ENCODE measurements at regions not wholly inside any gene's neighbourhood (a gene's known extent, or its start where the extent isn't known, plus 50 kb on each side); places are given as distances from the start of the nearest gene placed in this dataset.

DNA sequence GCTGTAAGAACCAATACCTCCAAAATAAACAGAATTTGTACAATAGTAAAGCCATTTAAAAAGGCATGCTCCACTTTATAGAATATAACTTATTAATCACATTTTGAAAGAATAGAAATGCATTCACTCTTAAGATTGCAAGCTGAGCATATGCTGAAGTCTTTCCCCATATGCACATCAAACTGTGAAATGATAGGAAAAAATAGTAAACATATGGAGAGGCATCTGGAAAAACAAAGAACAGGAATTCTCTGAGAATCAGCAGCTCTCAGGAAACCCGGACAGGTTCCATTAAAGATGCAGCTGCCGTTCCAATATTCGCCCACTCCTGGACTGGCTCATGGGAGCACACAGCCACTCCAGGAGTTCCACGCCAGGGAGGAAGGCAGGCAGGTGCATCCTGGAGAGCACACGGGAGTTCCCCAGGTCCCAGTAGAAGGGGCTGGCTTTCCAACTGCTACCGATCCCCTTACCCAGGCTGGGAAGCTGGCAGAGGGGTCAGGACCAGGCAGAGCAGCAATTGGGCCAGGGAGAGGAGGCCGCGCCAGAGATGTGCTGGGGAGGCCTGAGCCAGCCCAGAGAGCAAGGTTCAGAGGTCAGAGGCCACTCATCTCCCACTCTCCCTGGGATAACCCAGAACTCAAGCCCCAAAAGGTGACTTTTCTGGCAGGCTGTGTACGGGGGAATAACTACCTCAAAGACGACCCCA, 111.1 kb downstream of the DLL1 start:
- H3K27me3 ChIP-seq: no peaks in the 10 kb centered on the region
- H3K4me3 ChIP-seq: no peak overlapping the region
- H3K27ac ChIP-seq: no peak overlapping the region
- H3K9me3 ChIP-seq: no peaks in the 10 kb centered on the region
- no peaks in the 10 kb centered on the region for H3K36me3 ChIP-seq
- intact Hi-C loops (cut with DNase I): no loop called here
- TF ChIP-seq POLR2A (IDR thresholded peaks at IDR 0.05): no peak
- TF ChIP-seq POLR2AphosphoS5 (IDR thresholded peaks at IDR 0.05): no peak
- TF ChIP-seq EP300 (IDR thresholded peaks at IDR 0.05): no peak
- no peak for TF ChIP-seq CTCF (IDR thresholded peaks at IDR 0.05)
- WGBS, 2 donors: 75 to 90% methylated on average over 10 of the region's 10 CpGs
- no peak for DNase-seq
- no peaks in the 10 kb centered on the region for H3K4me1 ChIP-seq

GRCh38 chr6:170178561-170179477, 112.1 kb downstream of the DLL1 start:
- no peak for TF ChIP-seq CTCF (IDR thresholded peaks at IDR 0.05)
- no peak for TF ChIP-seq EP300 (IDR thresholded peaks at IDR 0.05)
- no peak for TF ChIP-seq POLR2AphosphoS5 (IDR thresholded peaks at IDR 0.05)
- no peak for TF ChIP-seq POLR2A (IDR thresholded peaks at IDR 0.05)
- H3K27ac ChIP-seq: no peak overlapping the region
- H3K9me3 ChIP-seq: no peaks in the 10 kb centered on the region
- intact Hi-C loops (cut with DNase I): no loop called here
- DNase-seq: peak; percentile 66
- H3K4me1 ChIP-seq: no peaks in the 10 kb centered on the region
- no peak overlapping the region for H3K4me3 ChIP-seq
- no peaks in the 10 kb centered on the region for H3K27me3 ChIP-seq
- 36 to 78% methylated on average over 30 of the region's 30 CpGs for WGBS, 2 donors
- H3K36me3 ChIP-seq: no peaks in the 10 kb centered on the region

GRCh38 chr6:170177772-170178560, 112.9 kb downstream of the DLL1 start:
- Histone ChIP-seq H3K4me3 (no peak overlapping the region), H3K27me3 (no peaks in the 10 kb centered on the region), H3K27ac (no peak overlapping the region), H3K36me3 (no peaks in the 10 kb centered on the region), H3K9me3 (no peaks in the 10 kb centered on the region), H3K4me1 (no peaks in the 10 kb centered on the region)
- TF ChIP-seq POLR2A (IDR thresholded peaks at IDR 0.05) (no peak), EP300 (IDR thresholded peaks at IDR 0.05) (no peak), POLR2AphosphoS5 (IDR thresholded peaks at IDR 0.05) (no peak), CTCF (IDR thresholded peaks at IDR 0.05) (no peak)
- peak; percentile 63 for DNase-seq
- intact Hi-C loops (cut with DNase I): no loop called here
- WGBS, 2 donors: 79 to 89% methylated on average over 26 of the region's 26 CpGs

DNA sequence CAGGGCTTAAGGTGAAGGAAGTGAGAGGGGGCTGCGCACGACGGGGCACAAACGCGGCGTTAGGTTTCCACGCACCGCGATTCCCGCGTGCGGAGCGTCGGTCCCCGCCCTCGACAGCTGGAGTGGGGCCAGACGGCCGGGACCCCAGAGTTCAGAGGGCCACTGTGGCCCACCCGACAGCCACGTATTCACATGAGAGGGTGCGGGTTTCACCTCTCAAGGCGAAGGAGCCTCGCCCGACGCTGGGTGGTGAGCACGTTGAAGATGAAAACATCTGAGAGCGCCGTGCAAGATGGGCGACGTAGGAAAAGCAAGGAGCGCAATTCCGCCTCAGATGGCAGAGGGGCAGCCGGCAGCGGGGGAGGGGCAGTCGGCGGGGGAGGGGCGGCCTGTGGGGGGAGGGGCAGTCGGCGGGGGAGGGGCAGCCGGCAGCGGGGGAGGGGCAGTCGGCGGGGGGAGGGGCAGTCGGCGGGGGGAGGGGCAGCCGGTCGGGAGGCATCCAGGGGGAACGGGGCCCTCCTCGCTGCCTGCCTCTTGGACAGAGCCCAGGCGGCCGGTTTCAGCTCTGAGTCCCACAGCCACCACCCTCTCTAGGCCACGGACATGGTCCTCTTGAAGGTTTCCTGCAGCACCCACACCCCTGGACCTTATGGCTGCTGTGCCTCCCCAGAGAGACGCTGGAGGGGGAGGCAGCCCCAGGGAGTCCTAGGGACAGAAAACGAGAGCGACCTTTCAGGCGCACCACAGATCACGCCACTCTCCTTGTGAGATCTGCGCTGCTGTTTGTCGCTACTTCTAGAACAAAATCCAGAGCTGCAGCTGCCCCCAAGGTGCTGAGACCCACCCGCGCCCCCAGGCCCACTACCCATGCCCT, 113.7 kb downstream of the DLL1 start:
- Histone ChIP-seq H3K36me3 (no peaks in the 10 kb centered on the region), H3K27me3 (no peaks in the 10 kb centered on the region), H3K4me3 (no peak overlapping the region), H3K4me1 (no peaks in the 10 kb centered on the region), H3K9me3 (no peaks in the 10 kb centered on the region), H3K27ac (no peak overlapping the region)
- intact Hi-C loops (cut with DNase I): no loop called here
- WGBS, 2 donors: 77 to 87% methylated on average over 56 to 61 of the region's 61 CpGs
- TF ChIP-seq POLR2A (IDR thresholded peaks at IDR 0.05): no peak
- TF ChIP-seq CTCF (IDR thresholded peaks at IDR 0.05): no peak
- TF ChIP-seq POLR2AphosphoS5 (IDR thresholded peaks at IDR 0.05): no peak
- no peak for DNase-seq
